HG03097 (cell line): ENCODE measurements at regions not wholly inside any gene's neighbourhood (a gene's known extent, or its start where the extent isn't known, plus 50 kb on each side); places are given as distances from the start of the nearest gene placed in this dataset.

Source experiments
- ATAC-seq: cut with Tn5 transposase; IDR thresholded peaks from one replicate; pipeline ENCODE4 v1.9.1; 2021; ENCODE audit not compliant: unreplicated experiment, low FRiP score

DNA sequence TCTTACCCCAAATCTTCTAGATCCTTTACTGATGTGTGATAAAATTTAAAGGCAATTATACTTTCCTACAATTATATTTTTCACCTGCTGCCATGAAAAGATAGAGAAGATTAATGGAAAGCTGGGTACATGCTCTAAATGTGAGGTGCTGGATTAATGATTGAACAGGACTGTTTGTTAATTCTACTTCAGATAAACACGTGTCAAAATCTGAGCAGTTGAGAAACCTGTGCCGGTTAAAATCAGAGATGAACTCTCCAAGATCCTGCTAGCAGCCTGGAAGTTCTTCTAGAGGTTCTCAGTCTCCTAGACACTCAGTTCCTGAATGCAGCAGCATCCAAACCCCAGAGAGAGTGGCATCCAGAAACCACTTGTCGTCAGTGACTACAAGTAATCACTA lies 69.2 kb downstream of the INHBA start:
- no peak for ATAC-seq

DNA sequence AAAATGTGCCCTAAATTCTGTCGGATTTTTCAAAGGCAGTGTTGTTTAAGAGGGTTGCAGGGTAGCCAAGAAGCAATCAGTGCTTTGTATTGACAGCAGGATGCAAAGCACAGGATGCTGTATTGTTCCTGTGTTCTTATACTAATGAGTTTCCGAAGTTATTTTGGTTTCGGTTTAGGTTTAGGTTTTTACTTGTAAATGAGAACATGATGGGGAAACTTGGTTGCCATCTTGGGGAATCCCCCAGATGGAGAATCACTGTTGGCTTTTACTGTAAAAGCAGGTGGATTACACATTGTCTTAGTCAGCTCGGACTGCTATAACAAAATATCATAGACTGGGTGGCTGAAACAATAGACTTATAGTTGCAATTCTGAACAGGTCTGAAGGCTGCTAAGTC lies 72.1 kb downstream of the INHBA start:
- ATAC-seq = peak; percentile 62

DNA sequence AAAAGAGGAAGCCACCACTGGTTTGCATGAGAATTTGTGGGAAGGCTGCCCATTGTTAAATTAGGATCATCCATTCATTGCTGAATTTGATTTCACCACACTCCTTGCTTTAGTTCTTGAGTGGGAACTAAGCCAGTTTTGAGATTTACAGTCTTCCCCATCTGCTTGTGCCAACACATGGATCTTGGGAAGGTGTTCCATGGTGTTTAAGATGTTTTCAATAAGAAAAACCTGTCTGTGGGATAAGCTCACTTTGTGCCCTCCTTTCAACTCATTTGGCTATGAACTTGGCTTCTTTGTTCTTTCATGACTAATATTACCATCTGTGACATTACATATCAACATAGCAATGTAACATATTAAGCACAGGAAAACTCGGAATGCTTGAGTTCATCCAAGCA lies 73.2 kb downstream of the INHBA start:
- ATAC-seq = no peak

DNA sequence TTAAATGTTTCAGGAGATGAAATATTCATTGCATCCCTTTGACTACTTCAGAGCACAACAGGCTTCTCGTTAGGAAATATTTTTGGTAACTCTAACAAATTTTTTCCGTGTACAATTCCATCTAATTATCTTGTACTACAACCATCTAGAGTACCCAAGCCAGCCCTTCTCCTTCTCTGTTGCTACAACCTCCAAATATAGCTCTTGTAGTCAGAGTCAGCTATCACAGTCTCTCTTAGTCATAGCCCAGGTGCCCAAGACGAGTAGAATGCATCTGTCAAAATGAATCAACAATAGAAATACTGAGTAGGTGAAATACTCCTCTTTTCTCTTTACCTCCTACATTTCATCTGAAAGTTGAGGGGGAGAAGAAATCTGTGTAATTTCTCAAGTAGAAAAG lies 74.0 kb downstream of the INHBA start:
- no peak for ATAC-seq

DNA sequence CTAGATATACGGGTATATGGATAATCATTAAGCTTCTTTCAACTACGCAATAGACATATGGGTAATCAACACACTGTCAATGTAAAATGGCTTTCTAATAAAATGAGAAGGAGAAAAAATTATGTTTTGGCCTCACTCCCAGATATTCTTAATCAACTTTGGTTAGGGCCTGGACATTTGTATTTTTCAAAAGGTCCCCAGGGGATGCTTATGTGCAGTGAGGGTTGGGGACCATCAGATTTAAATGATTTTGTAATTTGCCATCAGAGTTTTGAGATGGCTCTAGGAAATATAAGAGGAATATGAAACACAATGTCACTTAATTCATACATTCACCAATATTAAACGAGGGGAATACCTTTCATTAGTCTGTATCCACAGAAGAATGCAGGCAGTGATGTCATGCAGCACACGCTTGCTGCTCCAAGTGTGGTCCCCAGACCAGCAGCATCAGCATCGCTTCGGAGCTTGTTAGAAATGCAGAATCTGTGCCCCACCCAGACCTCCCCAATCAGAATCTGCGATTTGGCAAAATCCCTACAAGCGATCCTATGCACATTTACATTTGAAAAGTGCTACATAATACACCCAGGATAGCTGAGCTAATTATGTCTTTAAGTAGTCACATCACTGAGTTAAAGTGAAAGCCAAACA lies 75.1 kb downstream of the INHBA start:
- ATAC-seq = no peak

DNA sequence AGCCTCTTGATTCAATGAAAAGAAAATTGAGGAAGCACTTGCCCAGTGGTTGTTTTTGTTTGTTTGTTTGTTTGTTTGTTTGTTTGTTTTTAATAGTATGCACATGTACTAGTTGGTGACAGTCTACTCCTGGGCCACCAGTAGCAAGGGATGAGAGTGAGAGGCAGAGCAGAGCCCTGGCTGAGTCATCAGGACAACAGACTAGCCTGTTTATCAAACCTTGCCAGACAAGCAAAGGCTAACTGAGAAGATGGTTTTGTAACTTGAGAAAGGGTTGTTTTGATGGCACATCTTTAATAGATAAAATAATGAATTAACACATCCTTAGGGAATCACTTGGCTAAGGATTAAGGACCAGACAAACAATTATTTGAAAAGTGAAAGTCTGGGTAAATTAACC lies 78.1 kb downstream of the INHBA start:
- ATAC-seq = no peak

DNA sequence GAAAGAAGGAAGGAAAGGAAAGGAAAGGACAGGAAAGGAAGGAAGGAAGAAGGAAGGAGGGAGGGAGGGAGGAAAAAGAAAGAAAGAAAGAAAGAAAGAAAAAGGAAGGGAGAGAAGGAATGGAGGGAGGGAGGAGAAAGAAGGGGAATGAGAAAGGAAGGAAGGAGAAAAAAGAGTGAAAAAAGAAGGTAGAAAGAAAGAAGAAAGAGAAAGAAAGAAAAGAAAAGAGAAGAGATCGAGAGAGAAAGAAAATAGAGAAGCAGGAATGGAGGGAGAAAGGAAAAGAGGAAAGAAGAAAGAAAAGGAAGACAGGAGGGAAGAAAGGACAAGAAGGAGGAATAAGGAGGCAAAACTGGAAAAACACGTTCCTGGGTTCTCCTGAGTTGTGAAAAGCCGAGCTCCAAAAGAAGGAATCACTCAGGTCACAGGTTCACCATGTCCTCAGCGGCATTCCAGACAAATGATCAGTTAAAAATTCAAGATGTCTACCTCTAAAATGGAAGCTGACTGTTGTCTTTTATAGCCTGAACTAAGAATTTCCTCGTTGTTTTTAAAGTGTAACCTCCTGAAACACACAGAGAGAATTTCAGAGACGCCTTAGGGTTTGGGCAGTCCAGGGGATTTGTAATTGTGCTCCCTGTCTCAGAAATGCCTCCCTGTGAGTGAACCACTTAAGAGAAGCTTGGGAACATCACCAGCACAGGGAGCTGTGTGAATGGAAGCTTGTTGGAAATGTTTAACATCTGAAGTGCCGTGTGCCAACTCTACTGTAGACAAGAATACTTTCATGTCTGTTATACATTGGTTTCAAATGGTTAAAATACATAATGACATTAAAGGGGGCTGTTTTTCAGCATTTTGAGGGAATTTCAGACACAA lies 80.7 kb downstream of the INHBA start:
- no peak for ATAC-seq

DNA sequence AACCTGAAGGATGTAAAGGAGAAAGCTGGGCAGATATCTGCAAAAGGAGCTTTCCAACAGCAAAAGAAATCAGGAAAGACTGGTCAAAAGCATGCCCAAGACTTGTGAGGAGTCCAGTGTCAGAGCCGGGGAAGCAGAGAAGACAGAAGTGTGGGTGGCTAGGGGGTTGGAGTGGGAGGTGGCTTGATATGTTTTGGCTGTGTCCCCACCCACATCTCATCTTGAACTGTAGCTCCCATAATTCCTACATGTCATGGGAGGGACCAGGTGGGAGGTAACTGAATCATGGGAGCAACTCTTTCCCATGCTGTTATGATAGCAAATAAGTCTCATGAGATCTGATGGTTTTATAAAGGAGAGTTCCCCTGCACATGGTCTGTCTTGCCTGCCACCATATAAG lies 84.9 kb downstream of the INHBA start:
- no peak for ATAC-seq

DNA sequence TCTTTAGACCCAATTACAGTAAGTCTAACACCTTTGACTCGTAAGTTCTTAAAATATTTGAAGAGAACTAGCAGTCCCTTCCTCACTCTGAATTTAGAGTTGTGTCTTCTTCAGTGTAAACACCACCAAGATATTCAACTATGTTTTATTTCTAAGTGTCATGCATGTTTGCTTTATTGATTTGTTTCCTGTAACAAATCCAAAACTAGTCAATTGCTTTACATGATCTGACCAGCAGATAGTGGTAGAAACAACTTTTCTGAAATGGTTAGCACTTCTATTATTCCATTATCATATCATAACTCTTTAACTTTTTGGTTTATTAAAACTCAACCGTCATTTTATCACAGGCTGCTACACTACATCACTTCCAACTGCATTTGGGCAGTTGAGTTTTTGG lies 90.1 kb downstream of the INHBA start:
- ATAC-seq = no peak

DNA sequence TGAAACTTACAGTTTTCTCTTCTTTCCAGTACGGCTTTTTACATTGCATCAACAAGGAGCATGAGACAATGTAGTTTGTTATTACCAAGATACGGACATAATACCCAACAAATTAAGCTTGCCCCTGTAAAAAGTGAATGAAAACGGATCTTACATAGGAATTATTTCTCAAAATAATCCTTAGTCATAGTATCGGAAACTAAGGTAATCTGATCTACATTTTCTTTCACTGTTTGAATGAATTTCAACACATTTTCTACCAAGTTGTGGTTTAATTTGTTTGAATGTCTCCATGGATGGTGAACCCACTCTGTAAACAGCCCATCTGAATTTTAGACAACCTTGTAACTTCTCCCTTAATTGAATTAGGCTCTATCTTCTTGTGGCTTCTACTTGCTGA lies 90.5 kb downstream of the INHBA start:
- no peak for ATAC-seq

DNA sequence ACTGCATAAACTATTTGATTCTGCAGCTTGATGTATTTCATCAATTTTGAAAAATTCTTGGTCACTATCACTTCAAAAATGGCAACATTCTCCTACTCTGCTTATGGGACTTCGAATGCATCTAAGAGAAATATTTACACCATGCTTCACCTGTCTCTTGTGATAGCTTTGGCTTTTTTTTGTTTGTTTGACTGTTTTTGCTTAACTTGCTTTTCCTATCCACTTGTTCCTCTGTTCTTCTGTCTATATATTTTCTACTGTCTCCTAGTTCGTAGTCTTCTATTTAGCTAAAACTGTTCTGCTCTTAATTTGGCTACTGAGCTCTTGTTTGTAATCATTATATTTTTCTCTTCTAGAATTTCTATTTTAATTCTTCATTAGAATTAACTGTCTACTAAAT lies 94.4 kb downstream of the INHBA start:
- no peak for ATAC-seq

DNA sequence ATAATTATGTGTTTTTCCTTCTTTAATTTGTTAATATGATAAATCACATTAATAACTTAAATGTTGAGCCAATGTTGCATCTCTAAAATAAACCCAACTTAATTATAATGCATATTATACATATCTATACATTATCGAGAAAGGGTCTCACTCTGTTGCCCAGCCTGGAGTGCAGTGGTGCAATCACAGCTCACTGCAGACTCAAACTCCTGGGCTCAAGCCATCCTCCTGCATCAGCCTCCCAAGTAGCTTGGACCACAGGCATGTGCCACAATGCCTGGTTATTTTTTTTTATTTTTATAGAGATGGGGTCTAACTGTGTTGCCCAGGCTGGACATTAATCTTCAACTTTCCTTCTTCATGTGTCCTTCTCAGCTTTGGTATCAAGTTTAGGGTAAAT lies 98.9 kb downstream of the INHBA start:
- ATAC-seq = no peak

DNA sequence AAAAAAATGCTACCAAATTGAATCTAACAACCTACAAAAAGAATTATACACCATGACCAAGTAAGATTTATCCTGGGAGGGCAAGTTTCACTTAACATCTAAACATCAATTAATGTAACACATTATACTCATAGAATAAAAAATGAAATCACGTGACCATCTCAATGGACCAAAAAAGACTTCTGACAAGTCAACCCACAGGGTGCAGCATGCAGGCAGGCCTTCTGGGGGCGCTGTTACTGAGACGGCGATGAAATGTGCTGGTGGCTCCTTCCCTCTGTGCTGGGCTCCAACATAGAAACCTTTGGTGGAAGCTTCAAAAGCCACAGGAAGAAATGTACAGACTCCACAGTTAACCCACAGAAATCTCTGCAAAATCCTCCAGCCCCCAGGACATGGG lies 103.1 kb downstream of the INHBA start:
- ATAC-seq = no peak

DNA sequence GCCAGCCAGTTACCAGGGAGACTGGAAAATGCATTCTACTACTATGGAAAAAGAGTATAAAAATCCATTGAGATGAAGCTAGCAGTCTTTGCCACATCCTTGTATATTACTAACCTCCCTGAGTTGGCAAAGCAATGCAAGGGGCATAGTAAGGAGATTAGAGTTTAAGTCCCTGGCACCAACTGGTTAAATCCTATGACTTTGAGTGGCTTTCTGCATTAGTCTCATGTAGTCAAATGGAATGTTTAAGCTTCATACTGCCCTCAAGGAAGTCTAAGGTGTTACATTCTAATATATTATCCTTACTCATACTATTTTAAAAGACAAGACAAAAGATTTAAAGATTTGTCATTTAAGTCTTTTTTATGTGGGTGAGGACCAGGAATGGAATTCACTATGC lies 110.1 kb downstream of the INHBA start:
- ATAC-seq = no peak

DNA sequence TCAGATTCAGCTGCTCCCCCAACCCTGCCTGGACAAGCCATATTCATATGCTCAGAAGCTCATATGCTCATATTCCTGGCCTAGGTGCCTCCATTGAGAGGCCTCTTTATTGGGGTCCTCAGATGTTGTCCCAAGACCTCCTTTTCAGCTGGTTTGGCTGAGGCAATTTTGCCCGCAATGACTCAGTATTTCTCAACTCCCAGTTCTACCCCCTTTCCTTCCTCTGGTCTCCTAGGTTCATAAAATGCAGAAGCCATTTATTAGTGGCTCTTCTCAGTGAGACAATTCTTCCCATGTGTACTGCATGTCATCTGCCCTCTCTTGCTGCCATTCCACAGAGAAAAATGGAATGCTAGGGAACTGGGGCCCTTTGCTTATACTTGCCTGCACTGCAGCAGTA lies 110.7 kb downstream of the INHBA start:
- no peak for ATAC-seq

DNA sequence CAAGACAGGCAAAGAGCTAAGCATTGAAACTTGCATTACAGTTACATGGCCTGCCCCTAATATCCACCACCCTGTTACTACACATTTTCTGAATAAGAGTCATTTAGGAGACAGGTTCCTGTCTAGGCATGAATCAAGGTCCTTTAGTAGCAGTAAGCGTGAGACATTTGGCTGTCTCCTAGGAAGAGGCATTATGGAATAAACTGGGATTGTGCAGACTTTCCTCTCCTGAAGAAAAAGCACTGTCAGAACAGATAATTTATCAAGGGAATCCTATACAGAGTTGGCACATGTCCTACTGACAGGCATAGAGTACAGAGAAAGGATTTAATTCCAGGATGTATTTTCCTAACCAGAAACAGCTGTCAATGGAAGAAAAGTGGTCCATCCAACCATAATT lies 111.9 kb downstream of the INHBA start:
- ATAC-seq = no peak

DNA sequence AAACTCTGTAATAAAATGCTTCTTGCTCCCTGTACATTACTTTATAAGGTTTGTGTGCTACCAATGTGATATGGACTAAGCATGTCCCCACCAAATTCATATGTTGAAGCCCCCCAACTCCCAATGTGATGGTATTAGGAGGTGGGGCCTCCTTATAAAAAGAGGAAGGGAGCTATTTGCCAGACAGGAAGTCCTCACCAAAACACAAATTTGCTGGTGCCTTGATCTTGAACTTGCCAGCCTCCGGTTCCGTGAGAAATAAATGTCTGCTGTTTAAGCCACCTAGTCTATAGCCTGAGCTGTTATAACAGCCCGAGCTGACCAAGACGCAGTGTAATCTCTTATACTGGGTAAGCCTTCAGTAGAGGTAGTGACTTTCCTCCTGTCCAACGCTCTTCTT lies 114.5 kb downstream of the INHBA start:
- ATAC-seq = no peak

DNA sequence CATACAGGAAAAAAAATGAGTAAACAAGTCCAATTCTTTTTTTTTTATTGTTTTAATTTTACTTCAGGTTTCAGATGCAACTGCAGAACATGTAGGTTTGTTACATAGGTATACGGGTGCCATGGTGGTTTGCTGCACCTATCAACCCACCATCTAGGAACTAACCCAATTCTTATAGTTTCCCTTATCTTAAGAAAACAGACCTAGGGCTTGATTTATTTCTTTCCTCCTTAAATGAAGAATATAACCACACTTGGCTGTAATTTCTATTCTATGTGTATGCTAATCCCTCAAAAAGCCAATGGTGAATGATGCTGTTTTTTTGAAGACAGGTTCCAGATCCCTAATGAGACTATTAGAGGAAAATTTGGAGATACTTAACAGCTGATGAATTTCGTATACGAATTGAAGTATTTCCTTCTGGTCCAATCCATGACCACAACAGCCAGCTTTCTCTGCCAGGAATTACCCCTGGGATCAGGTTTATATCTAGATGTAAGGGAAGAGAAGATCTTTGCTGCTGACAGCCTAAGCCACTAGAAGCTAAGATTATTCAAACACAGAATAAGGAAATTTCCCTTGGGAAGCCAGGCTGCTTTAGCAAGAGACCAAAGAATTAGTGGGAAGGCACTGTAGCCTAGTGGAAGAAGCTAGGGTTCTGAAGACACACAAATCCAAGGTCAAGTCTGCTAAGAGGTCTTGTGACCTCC lies 115.8 kb downstream of the INHBA start:
- ATAC-seq = no peak

DNA sequence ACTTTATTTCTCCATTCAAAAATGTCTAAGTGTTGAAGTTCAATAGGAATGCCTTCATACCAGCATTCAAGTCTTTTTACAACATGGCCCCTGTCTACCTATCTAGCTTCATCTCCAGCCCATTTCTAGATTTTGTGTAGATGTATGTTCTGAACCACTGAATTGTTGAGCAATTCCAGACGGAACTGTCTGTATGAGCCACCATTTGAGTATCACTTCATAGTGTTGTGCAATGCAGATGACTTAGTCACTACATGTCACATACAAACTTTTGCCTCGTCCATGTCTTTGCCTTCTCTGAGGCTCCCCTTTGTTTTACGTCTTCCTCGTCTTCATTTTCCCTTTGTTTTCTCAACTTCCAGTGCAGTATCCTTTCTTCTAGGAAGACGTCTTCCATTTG lies 118.1 kb downstream of the INHBA start:
- ATAC-seq = no peak

DNA sequence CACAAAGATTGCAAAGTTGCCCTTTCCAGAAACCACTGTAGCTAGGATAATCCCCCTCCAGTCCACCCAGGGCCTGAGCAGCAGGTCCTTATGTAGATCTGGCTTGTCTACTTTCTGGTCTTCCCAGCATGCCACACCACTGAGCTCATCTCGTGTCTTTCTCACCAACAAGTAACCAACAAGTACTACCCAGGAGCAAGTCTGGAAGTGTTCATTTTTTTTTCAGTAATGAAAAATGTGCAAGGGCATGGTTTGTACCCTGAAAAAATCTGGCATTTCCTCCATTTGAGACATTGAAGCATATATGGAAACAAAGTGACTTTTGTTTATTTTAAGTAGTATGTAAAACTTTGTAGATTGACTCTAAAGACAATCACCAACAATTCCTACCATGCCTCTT lies 120.8 kb downstream of the INHBA start:
- no peak for ATAC-seq

DNA sequence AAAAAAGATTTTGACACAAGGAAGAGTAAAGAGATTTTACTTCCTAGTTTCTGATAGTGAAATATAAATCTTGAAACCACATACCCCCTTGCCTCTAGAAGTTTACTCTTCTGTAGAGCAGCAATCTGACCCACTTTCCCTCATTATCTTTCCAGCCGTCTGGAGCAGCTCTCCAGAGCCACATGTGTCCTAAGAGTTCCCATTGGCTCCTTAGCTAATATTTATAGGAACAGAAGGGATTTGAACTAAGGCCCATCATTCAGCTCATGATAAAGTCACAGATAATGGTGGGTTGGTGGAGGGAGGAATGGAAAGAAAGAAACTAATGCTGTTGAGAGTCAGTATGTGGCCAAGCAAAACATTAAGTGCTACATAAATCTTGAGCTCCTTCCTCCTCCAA lies 121.8 kb downstream of the INHBA start:
- no peak for ATAC-seq
